Fibroblast of pulmonary artery (primary cell): ENCODE measurements at regions not wholly inside any gene's neighbourhood (a gene's known extent, or its start where the extent isn't known, plus 50 kb on each side); places are given as distances from the start of the nearest gene placed in this dataset.

ENCODE experiments used
- DNase-seq: peaks from one replicate; pipeline ENCODE4 v3.0.0-alpha.2; 2010; ENCODE audit warnings: low read depth
- H3K4me3 ChIP-seq: replicated peaks from 2 replicates; pipeline ENCODE4 v1.5.1; 2011; ENCODE audit warnings: low read depth, mild to moderate bottlenecking, control low read depth, low read length, moderate library complexity
- CTCF ChIP-seq: IDR thresholded peaks from 2 replicates; pipeline ENCODE4 v1.5.1; 2011; ENCODE audit warnings: mild to moderate bottlenecking, control low read depth, low read length, inconsistent platforms; ENCODE audit errors: missing control alignments

GRCh38 chr1:60994369-60994768 is 88.0 kb upstream of the NFIA start:
- no peak for DNase-seq
- TF ChIP-seq CTCF, result no peak

GRCh38 chr1:60992165-60992564 is 90.2 kb upstream of the NFIA start:
- no peak for TF ChIP-seq CTCF

More at GRCh38 chr1:60994369-60994768, 88.0 kb upstream of the NFIA start:
- H3K4me3 ChIP-seq, result no peak overlapping the region

GRCh38 chr1:60990714-60991090 is 91.7 kb upstream of the NFIA start:
- DNase-seq, result no peak
- no peak overlapping the region for H3K4me3 ChIP-seq
- TF ChIP-seq CTCF, result no peak

More at GRCh38 chr1:60992165-60992564, 90.2 kb upstream of the NFIA start:
- no peak for DNase-seq
- H3K4me3 ChIP-seq, result no peak overlapping the region

- peak; percentile 79 for DNase-seq
- TF ChIP-seq CTCF, result no peak
- no peak overlapping the region for H3K4me3 ChIP-seq
These were observed 92.3 kb upstream of the NFIA start for GRCh38 chr1:60989749-60990713.

GRCh38 chr1:60988891-60989290 is 93.5 kb upstream of the NFIA start:
- no peak for TF ChIP-seq CTCF
- H3K4me3 ChIP-seq, result no peak overlapping the region
- DNase-seq, result no peak

GRCh38 chr1:60987904-60988303 is 94.5 kb upstream of the NFIA start:
- no peak for TF ChIP-seq CTCF
- no peak for DNase-seq
- no peak overlapping the region for H3K4me3 ChIP-seq
